ENCODE measurements at regions not wholly inside any gene's neighbourhood (a gene's known extent, or its start where the extent isn't known, plus 50 kb on each side); places are given as distances from the start of the nearest gene placed in this dataset.
"Not testable (repeated sequence)": the region's sequence is repeated elsewhere in the genome, so short reads cannot be mapped to it uniquely, and the experiment has no call there.

DNA sequence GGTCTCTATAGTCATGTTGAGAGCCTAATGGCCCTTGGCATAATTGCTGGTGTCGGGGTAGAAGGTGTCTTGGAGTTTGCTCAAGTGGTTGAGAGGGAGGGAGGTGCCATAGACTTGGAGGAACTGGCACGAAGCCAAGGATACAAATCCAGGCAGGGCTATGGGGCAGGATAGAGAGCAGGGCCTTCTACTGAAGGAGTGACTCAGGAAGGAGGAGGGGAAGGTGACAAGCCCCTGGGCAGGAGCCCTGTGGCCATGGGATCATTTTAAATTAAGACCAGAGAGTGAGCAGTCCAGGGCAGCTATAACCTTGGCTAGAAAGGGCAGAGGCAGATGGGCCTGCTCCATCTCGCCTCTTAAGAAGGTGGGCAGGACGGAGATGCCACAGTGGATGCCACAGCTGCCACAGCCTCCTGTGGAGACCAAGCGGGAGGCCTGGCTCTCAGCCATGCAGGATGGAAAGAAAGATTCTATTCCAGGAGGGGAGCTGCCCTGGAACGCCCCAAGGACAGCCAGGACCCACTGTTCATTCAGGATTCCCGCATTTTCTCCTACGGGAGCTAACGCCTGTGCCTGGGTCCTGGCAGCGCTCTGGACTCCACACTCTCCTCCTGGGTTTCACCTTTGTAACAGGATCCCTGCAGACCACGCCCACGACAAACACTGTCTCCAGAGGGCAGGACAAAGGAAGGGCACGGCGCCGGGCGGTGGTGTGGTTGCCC, 189.6 kb downstream of the KLRB1 start:
- not testable (repeated sequence) for TF ChIP-seq POLR2A (IDR thresholded peaks at IDR 0.05; ENCODE audit: low read depth, low read length); FOXK2 (IDR thresholded peaks at IDR 0.05); POLR2AphosphoS5 (IDR thresholded peaks at IDR 0.05; ENCODE audit: low read length); EZH2 (IDR thresholded peaks at IDR 0.05; ENCODE audit: borderline replicate concordance, control insufficient read depth, low read depth, low read length); ASH2L (IDR thresholded peaks at IDR 0.05; ENCODE audit: borderline replicate concordance, low read depth); E2F8 (IDR thresholded peaks at IDR 0.05; ENCODE audit: low read depth, partially characterized antibody)
- TF ChIP-seq, protein P1, sequence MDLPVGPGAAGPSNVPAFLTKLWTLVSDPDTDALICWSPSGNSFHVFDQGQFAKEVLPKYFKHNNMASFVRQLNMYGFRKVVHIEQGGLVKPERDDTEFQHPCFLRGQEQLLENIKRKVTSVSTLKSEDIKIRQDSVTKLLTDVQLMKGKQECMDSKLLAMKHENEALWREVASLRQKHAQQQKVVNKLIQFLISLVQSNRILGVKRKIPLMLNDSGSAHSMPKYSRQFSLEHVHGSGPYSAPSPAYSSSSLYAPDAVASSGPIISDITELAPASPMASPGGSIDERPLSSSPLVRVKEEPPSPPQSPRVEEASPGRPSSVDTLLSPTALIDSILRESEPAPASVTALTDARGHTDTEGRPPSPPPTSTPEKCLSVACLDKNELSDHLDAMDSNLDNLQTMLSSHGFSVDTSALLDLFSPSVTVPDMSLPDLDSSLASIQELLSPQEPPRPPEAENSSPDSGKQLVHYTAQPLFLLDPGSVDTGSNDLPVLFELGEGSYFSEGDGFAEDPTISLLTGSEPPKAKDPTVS (IDR thresholded peaks at IDR 0.05; ENCODE audit: low read depth, low read length): not testable (repeated sequence)
